Effector CD8-positive, alpha-beta T cell (primary cell): ENCODE measurements at regions not wholly inside any gene's neighbourhood (a gene's known extent, or its start where the extent isn't known, plus 50 kb on each side); places are given as distances from the start of the nearest gene placed in this dataset.
"Not testable (repeated sequence)": the region's sequence is repeated elsewhere in the genome, so short reads cannot be mapped to it uniquely, and the experiment has no call there.

ENCODE experiments used
- DNase-seq: peaks from one replicate; lab custom pipeline; 2025; lab: John Stamatoyannopoulos, UW

- no peak for DNase-seq
Observed at GRCh38 chr3:94822298-94822697, 759.4 kb downstream of the NSUN3 start.

GRCh38 chr3:94846251-94846650 is 783.4 kb downstream of the NSUN3 start:
- not testable (repeated sequence) for DNase-seq

DNA sequence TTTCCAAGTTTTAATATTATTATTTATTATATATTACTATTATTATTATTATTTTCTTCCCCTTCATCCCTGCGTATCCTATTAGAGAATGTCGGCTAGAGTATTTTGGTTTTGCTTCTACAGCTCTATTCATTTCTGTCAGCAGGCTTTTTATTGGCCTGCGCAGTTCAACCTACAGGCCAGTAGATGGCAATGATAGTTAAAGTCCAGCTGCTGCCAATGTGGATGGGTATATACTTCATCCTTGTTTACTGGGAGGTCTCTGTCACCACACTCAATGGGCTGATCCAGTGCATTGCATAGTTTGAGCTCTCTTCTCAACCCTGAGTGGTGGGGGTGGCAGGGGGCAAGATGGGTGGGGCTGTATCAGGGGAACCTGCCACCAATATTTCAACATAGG is 799.8 kb downstream of the NSUN3 start:
- DNase-seq = no peak

GRCh38 chr3:94869059-94869547 is 806.2 kb downstream of the NSUN3 start:
- DNase-seq = no peak

- no peak for DNase-seq
Observed at GRCh38 chr3:94873751-94874150, 810.9 kb downstream of the NSUN3 start.

GRCh38 chr3:94875149-94875548 is 812.3 kb downstream of the NSUN3 start:
- DNase-seq = no peak

DNA sequence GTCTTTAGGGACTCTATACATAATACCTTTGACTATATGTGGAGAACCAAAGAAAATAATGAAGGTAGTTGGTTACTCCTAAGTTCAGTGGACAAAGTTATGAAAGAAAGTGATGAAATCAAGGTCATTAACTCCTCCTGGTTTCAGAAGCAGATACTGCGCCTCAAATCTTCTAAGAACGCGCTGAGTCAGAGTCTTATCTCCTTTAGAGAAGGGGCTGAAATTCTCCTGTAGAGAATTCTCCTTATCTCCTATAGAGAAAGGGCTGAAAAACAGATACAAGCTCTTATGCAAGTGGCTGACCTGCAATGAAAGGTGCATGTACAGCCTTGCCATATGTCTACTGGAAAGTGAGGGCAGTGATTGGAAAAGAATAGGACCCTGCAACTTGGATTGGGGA is 824.2 kb downstream of the NSUN3 start:
- no peak for DNase-seq

DNA sequence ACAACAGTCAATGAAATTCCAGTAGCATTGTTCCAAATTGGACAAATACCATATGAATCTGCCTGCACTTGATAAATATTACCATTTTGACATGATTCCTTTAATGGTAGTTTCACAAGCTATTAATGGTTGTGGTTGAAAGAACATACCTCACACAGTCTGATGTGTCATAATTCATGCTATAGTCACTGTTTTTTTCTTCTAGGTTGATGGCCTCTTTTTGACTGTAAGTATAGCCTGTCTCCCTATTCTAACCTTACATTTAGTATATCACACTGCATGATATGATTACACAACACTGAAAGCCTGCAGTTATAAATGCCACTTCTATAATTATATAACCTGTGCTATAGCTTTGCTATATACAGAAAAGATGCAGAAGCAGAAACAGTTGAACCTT is 834.1 kb downstream of the NSUN3 start:
- DNase-seq = no peak

GRCh38 chr3:94904156-94904674 is 841.4 kb downstream of the NSUN3 start:
- no peak for DNase-seq

- DNase-seq = no peak
Observed at GRCh38 chr3:94909726-94910125, 846.9 kb downstream of the NSUN3 start.

- DNase-seq = no peak
Observed at GRCh38 chr3:94912656-94913055, 849.8 kb downstream of the NSUN3 start.

- DNase-seq = no peak
Observed at GRCh38 chr3:94927175-94927574, 864.3 kb downstream of the NSUN3 start.

DNA sequence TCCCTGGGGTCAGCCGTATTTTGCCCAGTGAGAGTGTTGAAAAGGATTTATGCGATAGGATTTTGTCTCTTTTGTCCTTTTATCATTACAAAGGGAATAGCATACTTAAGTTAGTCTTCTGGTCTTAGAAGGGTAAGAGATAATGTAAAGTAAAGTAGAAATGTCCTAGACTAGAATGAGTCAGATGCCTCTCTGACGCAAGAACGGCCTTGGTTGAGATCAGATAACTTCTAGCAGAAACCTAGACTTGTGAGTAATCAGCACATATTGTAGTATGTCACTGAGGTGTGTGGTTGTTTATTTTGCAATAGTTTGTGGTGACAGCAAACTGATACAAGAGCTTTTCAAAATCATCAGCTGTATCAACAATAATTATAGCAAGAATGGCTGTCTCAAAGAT is 866.1 kb downstream of the NSUN3 start:
- DNase-seq = no peak

DNA sequence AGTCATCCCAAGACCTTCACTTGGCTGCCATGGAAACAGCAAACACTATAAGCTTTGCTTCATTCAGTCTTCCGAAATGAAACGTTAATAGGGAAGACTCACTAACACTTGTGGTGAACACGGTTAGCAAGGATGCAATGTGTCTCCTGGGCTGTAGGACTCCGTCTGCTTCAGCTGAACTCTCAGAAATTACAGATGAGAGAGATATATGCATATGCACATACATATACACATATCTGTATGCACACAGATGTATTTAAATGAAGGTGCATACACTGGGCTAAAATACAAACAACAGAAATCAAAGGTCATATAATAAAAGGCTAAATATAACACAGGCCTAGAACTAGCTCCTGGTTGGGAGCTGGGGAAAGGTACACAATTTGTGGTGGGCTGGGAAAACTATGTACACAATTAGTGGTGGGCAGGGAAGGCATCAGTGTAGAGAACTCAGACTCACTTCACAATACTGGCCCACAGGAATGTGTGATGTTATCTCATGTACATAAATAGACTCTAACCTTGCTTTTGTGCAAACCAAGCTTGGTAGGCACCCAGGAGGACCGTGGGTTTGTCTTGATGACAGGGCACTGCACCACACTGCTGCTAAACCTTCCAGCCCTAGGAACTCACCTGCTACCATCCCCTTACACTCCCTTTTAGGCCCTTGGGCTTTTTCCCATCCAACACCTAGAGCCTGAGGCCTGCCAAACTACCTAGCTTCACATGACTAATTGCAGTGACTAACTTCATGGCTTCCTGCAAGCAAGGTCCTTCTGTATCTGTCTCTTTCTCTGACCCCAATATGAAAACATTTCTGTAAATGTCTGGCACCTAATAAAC is 873.1 kb downstream of the NSUN3 start:
- no peak for DNase-seq

DNA sequence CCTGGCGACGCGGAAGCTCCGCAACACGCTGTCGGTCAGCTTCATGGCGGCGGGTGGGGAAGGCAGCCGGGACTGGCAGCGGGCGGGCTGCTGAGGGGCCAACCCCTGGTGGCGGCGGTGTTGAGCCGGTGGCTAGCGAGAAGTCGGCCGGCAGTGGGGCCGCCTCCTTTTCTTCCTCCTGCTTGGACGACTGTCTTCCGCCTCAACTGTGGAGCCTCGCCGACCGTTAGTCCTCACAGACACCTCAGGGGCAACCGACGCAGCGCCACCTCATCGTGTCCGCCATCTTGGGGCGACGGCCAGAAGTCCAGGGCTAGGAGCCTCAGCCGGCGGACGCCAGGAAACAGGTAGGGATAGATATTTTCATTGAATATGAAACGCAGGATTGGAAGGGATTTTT is 875.1 kb downstream of the NSUN3 start:
- DNase-seq = no peak

GRCh38 chr3:94946683-94947082 is 883.8 kb downstream of the NSUN3 start:
- DNase-seq = no peak

- DNase-seq = no peak
Observed at GRCh38 chr3:94961423-94962100, 898.7 kb downstream of the NSUN3 start.

DNA sequence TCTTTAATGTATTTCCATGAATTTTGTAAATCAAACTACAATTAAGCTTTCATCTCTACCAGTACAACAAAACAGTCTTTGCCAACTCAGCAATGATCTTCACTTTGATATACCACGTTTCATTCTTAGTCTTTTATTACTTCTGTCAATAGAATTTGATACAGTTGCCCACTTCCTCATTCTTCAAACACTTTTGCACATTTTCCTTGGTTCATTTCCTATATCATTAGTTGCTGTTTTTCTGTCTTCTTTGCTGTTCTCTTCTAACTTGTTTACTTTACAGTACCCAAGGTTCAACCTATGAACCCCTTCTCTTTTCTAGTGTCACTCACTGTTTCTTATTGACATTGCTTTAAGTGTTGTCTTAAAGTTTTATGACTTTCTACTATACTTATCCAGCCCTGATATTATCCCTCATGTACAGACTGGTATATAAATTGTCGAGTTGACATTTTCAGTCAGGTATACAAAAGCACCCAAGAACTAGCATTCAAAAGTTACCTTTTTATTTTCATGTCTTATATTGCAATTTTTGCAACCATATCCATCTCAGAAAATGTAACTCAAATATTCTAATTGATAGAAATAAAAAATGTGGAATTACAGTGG is 903.1 kb downstream of the NSUN3 start:
- no peak for DNase-seq

GRCh38 chr3:94967196-94967595 is 904.3 kb downstream of the NSUN3 start:
- no peak for DNase-seq

DNA sequence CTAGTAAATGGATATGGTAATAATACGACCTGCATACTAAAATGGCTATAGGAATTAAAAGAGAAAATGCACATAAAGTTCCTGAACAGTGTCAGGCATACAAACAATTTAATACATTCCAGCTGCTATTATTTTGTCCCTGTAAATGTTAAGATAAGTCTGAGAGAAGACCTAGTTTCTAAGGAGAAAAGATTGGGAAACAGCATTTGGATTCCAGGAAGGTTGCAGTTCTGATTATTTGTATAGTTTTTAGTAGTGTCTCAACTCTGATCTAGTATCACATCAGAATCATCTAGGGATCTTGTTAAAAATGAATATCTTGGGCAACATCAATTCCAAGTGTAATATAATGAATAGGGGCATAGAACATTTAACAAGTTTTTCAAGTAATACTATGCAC is 905.7 kb downstream of the NSUN3 start:
- DNase-seq = no peak

GRCh38 chr3:94972066-94972465 is 909.2 kb downstream of the NSUN3 start:
- no peak for DNase-seq

DNA sequence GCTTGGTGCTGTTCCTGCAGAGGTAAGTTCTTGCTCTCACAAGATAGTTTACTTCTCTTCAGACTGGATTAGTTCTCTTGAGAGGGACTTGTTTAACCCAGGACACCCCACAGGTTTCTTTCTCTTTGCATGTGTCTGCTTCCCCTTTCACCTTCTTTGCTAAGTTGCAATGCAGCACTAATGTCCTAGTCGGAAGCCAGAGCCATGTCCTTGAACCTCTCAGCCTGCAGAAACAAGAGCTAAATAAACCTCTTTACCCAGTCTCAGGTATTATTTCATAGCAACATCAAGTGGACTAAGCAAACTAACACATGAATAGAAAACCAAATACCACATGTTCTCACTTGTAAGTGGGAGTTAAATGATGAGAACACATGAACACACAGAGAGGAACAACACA is 915.2 kb downstream of the NSUN3 start:
- DNase-seq = no peak

DNA sequence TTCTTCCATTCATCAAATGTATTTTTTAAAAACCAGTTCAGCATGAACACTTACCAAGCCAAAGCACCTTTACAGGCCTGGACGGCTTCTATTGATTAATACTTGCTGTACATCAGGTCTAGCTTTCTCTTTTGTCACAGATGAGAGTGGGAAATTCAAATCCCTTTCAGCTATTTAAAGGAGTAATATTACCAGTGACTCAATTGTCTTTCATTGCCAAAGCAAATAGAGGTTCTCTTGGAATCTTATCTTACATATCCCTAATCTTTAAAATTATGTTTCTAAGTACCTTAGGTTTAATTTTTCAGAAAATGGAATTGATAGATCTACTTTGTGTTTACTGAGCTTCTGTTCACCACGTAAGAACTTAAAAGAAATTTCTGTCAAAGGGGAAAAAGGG is 922.9 kb downstream of the NSUN3 start:
- DNase-seq = no peak
